Stimulated activated CD8-positive, alpha-beta memory T cell treated with anti-CD3 and anti-CD28 coated beads, Interleukin-2, amount 100 ng/mL, for 1 hour (primary cell): ENCODE measurements at regions not wholly inside any gene's neighbourhood (a gene's known extent, or its start where the extent isn't known, plus 50 kb on each side); places are given as distances from the start of the nearest gene placed in this dataset.

ENCODE experiments used
- DNase-seq, 2 donors: peaks; one replicate each; pipeline ENCODE4 v3.0.0-alpha.2; 2020; ENCODE audit warnings: low read depth in 2 of 2

DNA sequence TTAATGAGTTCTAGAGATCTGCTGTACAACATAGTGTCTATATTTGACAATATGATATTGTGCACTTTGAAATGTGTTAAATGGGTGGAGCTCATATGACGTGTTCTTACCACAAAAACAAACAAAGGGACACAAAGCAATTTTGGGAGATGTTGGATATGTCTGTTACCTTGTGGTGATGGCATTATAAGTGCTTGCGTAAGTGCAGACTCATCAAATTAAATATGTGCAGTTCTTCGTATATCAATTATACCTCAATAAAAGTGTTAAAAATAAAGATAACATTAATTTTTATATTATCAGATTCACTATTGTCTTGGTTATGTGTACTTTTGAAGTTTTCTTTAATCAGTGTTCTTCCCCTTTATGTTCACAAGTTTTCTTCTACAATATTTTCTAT, 372.9 kb upstream of the COBL start:
- no peak for DNase-seq

DNA sequence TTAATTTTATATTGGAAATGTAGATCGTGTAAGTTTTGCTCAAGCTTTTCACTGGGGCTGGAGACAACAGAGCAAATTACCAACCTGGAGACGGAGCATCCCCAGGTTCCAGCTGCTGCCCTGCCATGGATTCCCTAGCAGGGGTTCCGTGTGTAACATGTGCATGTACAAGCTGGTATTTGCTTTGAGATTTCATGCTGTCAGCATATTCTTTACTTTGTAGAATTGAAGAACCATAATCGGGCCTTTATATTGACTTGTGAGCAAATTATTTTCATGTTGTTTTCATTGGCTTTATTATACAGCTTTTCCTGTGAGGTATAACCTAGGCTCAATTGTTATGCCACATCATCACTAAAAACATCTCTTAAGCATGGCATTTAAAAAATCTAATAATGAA, 369.2 kb upstream of the COBL start:
- DNase-seq = no peak

GRCh38 chr7:51680594-51681399, 364.2 kb upstream of the COBL start:
- DNase-seq = no peak

DNA sequence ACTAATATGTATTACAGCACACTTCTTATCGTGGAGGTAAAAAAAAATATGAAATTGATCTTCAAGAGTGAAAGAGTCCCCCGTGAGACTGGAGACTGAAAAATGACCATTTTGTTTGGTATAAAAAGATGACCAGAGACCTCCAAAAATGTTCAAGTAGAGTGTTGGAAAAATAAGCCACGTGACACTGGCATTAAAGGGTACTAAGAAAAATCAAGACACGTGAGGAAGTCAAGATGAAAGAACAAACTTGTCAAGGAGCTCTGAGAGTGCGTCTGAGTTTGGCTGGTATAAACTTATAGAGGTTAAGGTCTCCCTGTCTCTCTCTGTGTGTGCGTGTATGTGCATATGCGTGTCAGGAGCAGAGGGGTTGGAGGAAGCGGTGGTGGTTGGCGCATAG, 362.7 kb upstream of the COBL start:
- DNase-seq = no peak

GRCh38 chr7:51666751-51667150, 350.1 kb upstream of the COBL start:
- DNase-seq = no peak

GRCh38 chr7:51666266-51666665, 349.7 kb upstream of the COBL start:
- no peak for DNase-seq

DNA sequence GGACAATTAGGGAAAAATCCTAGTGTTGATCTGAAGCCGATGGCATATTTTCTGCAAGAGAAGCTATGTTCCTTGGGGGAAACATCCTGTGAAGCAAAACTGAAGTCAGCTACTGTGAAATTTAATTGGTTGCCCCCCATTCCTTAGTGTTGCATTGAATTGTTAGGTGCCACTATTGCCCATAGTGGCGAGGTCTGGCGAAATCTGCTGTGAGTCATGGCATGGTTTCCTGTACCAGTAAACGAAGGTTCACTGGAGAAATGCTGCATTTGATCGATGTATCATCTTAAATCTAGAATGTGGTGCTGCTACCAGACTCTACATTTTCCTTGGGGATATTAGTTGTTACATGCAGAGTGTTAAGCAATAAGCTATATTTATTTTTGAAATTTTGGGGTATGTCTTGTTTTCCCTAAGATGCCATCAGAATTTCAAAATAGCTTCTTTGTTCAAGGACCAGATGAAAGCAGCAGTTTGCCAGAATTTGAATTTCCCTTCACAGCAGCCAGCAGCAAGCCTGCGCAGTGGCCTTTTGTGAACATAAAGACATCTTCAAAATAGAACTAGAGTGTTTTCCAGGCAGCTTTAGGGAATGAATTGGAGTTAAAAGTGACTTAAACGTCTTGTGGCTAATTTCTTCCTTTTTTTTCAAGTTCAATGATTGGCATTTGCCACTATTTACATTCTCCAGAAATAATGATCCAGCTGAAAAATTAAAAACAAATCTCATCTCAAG, 348.6 kb upstream of the COBL start:
- DNase-seq = no peak

GRCh38 chr7:51660516-51660915, 343.9 kb upstream of the COBL start:
- no peak for DNase-seq

GRCh38 chr7:51658684-51659083, 342.1 kb upstream of the COBL start:
- no peak for DNase-seq

- DNase-seq = no peak
Observed at GRCh38 chr7:51647931-51648351, 331.3 kb upstream of the COBL start.

DNA sequence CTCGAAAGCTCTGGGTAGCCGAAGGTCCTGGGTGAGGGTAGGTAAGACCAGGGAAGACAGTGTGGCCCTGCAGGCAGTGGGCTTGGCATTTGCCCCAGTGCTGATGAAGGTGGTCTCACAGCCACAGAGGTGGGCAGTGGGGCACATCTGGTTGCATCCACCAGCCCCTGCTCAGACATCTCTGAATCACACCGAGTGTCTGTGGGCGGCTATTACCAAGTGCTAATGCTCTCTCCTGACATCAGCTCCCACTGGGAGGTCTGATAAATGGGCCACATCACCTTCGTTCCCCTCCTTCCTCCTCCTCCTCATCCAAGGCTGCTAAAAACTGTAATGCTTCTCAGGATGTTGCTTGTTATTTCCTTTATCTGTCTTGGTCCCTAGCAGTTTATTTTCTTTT, 330.9 kb upstream of the COBL start:
- DNase-seq = no peak

DNA sequence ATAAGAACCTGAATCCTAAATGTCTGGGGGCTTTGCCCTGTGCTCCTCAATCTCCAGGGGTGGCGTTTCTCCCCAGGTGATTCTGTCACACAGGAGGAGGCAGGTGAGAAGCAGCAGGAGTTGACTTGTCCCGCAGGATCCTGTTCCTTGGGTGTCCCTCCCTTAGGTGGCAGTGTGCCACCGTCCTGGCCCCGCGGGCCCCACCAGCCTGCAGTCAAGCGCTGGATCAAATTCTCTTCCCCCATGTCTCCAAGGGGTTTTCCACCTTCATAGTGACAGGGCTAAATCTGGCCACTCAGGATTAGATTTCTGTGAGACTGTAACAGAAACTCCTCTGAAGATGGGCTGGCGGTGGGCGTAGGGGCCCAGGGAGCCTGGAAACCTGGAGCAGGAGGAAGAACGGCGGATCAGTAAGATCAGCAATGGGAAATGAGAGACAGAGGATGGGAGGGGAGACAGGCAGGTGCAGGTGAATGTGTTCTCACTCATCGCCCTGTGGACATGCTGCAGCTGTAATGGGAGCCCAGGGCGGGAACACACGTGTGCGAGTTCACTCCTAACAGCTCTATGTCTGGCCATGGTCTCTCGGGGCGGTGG, 329.2 kb upstream of the COBL start:
- DNase-seq = no peak

DNA sequence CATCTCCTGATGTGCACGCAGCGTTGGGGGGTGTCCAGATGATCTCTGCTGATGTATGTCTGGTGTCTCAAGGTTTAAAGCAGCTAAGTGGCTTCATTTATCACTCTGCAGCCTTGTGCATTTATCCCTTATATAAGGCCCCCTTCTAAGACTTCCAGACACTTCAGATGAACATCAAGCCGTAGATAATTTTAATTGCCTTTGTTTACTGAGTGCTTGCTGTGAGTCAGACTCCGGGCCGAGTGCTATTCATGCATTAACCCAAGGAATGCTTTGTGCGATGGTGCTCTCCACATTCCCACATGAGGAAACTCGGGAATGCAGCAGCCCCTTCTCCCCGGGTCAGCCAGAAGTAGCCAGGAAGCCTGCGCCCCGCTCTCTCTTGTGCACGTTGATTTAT, 328.6 kb upstream of the COBL start:
- no peak for DNase-seq

GRCh38 chr7:51644216-51644615, 327.6 kb upstream of the COBL start:
- DNase-seq = no peak

DNA sequence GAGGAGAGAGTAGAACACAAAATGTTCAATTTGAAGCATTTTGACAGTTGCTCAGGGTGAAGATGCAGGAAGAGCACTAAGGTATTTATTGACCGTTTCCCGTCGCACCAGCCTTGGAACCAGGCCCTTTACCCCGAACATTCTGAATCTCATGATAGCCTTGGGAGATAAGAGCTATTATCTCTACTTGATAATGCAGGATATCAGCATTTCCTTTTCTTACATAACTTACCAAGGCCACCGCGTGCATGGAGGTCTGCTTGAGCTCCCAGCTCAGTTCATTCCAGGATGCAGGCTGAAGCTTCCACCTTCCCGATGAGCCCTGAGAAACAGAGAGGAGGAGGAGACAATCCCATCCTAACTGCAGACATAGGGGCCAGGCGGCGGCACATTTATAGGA, 324.2 kb upstream of the COBL start:
- no peak for DNase-seq

DNA sequence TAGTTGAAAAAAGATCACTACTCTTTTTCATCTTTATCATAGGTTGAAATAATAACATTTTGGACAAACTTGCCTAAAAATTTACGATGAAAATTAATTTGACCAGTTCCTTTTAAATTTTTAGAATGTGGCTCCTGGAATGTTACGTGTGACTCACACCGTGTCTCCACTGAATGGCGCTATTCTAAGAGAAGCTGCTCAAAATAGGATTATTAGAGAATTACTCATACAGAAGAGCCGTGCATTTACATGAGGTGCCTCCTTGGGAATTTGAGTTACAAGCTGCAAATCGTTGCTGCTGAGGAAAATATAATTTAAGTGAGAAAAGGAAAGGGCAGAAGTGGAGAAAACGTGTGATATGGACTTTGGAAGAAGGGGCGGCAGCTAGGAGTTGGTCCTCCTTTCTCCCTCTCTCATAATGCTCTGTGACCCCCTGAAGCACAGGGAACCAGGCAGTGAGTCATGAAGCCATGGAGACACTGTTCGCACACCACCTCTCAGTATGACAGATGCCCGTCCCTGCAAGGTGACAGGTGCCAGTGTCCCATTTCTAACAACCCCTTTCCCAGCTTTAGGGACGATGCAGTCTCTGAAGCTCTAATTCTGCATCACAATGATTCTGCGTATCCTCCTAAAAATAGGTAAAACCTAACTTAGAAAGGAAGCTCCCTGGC, 323.2 kb upstream of the COBL start:
- DNase-seq = no peak

- DNase-seq = no peak
Observed at GRCh38 chr7:51636503-51636902, 319.9 kb upstream of the COBL start.

DNA sequence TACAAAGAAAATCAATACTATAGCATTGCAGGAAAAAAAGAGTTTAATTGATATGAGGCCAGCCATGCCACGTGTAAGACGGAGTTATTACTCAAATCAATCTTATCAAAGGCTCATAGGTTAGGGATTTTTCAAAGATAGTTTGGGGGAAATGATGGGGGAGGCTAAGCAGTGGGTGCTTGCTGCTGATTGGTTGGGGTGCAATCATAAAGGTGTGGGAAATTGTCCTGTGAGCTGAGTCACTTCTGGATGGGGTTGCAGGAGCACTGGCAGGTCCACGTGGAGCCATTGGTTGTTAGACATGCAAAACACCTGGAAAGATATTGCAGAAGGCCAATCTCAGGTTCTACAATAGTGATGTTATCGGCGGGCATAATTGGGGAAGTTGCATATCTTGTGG, 319.2 kb upstream of the COBL start:
- no peak for DNase-seq

- no peak for DNase-seq
Observed at GRCh38 chr7:51634538-51634937, 317.9 kb upstream of the COBL start.

DNA sequence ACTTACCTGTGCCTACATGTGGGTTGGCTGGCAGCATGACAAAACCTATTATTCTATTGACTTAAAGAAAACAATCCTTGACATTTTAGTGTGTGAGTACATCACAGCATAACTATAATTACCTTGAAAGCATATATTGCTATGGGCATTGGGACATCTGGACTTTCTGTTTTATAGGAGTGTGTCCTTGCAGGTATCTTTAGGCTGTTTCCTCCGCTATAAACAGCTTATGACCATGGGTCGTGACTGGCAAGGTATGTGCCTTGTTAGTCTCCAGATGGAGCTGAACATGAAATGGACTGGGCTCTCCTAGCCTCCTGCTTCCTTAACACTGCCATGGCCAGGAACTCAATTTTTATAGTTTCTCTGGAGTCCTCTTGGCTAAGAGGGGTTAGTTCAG, 317.4 kb upstream of the COBL start:
- no peak for DNase-seq

DNA sequence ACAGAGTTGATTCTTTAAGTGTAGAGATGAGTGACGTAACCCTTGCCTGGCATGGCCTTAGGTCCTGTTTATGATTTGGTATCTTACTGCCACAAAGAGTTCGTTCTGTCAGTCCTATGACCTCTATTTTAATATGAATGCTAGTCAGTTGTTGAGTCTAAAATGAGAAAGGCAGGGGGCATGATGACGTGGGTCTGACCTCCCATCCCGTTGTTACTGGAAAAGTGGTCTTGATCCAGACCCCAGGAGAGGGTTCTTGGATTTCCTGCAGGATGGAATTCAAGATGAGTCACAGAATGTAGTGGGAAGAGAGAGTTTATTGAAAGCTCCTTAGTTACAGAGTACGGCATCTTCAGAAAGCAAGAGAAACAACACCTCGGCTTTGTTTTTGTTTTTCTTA, 317.0 kb upstream of the COBL start:
- no peak for DNase-seq

- DNase-seq = no peak
Observed at GRCh38 chr7:51633006-51633405, 316.4 kb upstream of the COBL start.
